HCT116 (cell line): ENCODE measurements at regions not wholly inside any gene's neighbourhood (a gene's known extent, or its start where the extent isn't known, plus 50 kb on each side); places are given as distances from the start of the nearest gene placed in this dataset.

Experiments
- ATAC-seq: fragments of 200-7000 bp; cut with Tn5 transposase; 2 replicates; pipeline ENCODE4 v1.9.1; 2020; ENCODE audit warnings: mild to moderate bottlenecking, moderate library complexity
- BruUV-seq: library from RNA; stranded (reverse); fragments of 400-500 nt; replicated peaks from 2 replicates; lab custom pipeline; 2021; lab: Mats Ljungman, UMichigan
- CTCF ChIA-PET: fragments of 300-600 bp; sonication (Branson Sonifier 250); formaldehyde crosslinking; loops from one replicate; lab custom pipeline; 2021; ENCODE audit warnings: antibody characterized with exemption; lab: Charles Lee
- POLR2A ChIA-PET: fragments of 300-600, 350-600 bp; sonication (Branson Sonifier 250); formaldehyde crosslinking; loops from one replicate; lab custom pipeline; 2021; ENCODE audit warnings: antibody characterized with exemption; lab: Charles Lee
- RAD21 ChIA-PET, 2 experiments: fragments of 300-600 bp; sonication (Branson Sonifier 250); formaldehyde crosslinking; loops; one replicate each; lab custom pipeline; 2023; ENCODE audit warnings: low total read pairs in 2 of 2; ENCODE audit not compliant: uncharacterized antibody in 2 of 2, unreplicated experiment in 2 of 2, low non-redundant PET in 1 of 2; lab: Charles Lee
- DNase-seq: peaks from one replicate; pipeline ENCODE4 v3.0.0-alpha.2; 2010; ENCODE audit warnings: low read depth, low spot score
- H2AFZ ChIP-seq: fragments of 200-600 bp; shearing (Covaris generic), sonication (generic); 2 replicates; pipeline ENCODE4 v1.6.1; 2017; ENCODE audit warnings: low read depth, mixed run types, mixed read lengths, antibody characterized with exemption, low read length; ENCODE audit not compliant: poor library complexity, severe bottlenecking
- H3K27ac ChIP-seq: 2 replicates; pipeline ENCODE4 v1.5.1; 2012; ENCODE audit warnings: low read depth, low read length
- H3K27me3 ChIP-seq: fragments of 200-600 bp; sonication (generic); 2 replicates; pipeline ENCODE4 v1.6.1; 2016; ENCODE audit warnings: mixed run types, low read length, mixed read lengths; ENCODE audit not compliant: insufficient read depth
- H3K36me3 ChIP-seq, 2 experiments: fragments of 200-500 bp in 1 of 2; fragments of 200-600 bp in 1 of 2; sonication (Bioruptor generic) in 1 of 2; sonication (generic) in 1 of 2; 2 replicates each; pipeline versions ENCODE4 v1.5.1 to v1.6.1; 2014 to 2016; ENCODE audit warnings: low read length in 2 of 2, inconsistent platforms in 1 of 2, mixed read lengths in 1 of 2, mixed run types in 1 of 2; ENCODE audit not compliant: insufficient read depth in 2 of 2, control insufficient read depth in 1 of 2
- H3K4me1 ChIP-seq, 2 experiments: fragments of 200-600 bp in 1 of 2; sonication (generic) in 1 of 2; 2 replicates each; pipeline versions ENCODE4 v1.5.1 to v1.6.1; 2012 to 2017; ENCODE audit warnings: low read length in 2 of 2, inconsistent platforms in 1 of 2, mild to moderate bottlenecking in 1 of 2, mixed read lengths in 1 of 2, mixed run types in 1 of 2, moderate library complexity in 1 of 2; ENCODE audit not compliant: insufficient read depth in 2 of 2, control insufficient read depth in 1 of 2
- H3K4me2 ChIP-seq: fragments of 200-600 bp; sonication (generic); 2 replicates; pipeline ENCODE4 v1.6.1; 2017; ENCODE audit warnings: mixed run types, low read length, mixed read lengths
- H3K4me3 ChIP-seq, 2 experiments: fragments of 200-600 bp in 1 of 2; sonication (generic) in 1 of 2; replicated peaks in 1 of 2; 2 replicates each; pipeline ENCODE4 v1.5.1; 2011 to 2016; ENCODE audit warnings: low read length in 2 of 2, control low read depth in 1 of 2, low read depth in 1 of 2, mild to moderate bottlenecking in 1 of 2, mixed read lengths in 1 of 2, mixed run types in 1 of 2
- H3K79me2 ChIP-seq: fragments of 200-600 bp; sonication (generic); 2 replicates; pipeline ENCODE4 v1.6.1; 2017; ENCODE audit warnings: mild to moderate bottlenecking, mixed run types, low read length, moderate library complexity, mixed read lengths; ENCODE audit not compliant: insufficient read depth
- H3K9ac ChIP-seq: fragments of 200-600 bp; sonication (generic); 2 replicates; pipeline ENCODE4 v1.6.1; 2016; ENCODE audit warnings: low read length, mixed read lengths
- H3K9me2 ChIP-seq: fragments of 200-600 bp; sonication (generic), shearing (Covaris generic); 2 replicates; pipeline ENCODE4 v1.6.1; 2017; ENCODE audit warnings: mixed run types, mild to moderate bottlenecking, moderate library complexity; ENCODE audit not compliant: insufficient read depth
- H3K9me3 ChIP-seq, 2 experiments: fragments of 200-500 bp in 1 of 2; fragments of 200-600 bp in 1 of 2; sonication (Bioruptor generic) in 1 of 2; sonication (generic) in 1 of 2; 2 replicates each; pipeline ENCODE4 v1.6.1; 2014 to 2017; ENCODE audit warnings: low read length in 2 of 2, mixed read lengths in 2 of 2, inconsistent platforms in 1 of 2, low read depth in 1 of 2, mild to moderate bottlenecking in 1 of 2, mixed run types in 1 of 2, moderate library complexity in 1 of 2; ENCODE audit not compliant: control insufficient read depth in 1 of 2, insufficient read depth in 1 of 2
- H4K20me1 ChIP-seq: fragments of 200-600 bp; sonication (generic), shearing (Covaris generic); 2 replicates; pipeline ENCODE4 v1.6.1; 2017; ENCODE audit warnings: mixed run types, mild to moderate bottlenecking, moderate library complexity; ENCODE audit not compliant: insufficient read depth
- CBX3 ChIP-seq: IDR thresholded peaks from 2 replicates; pipeline ENCODE4 v1.6.1; 2012; ENCODE audit warnings: low read depth
- CEBPB ChIP-seq: IDR thresholded peaks from 2 replicates; pipeline ENCODE4 v1.6.1; 2012; ENCODE audit warnings: low read depth
- EGR1 ChIP-seq: IDR thresholded peaks from 2 replicates; pipeline ENCODE4 v1.6.1; 2012; ENCODE audit warnings: low read depth
- ELF1 ChIP-seq: IDR thresholded peaks from 2 replicates; pipeline ENCODE4 v1.6.1; 2012; ENCODE audit warnings: low read depth, borderline replicate concordance
- EZH2 ChIP-seq: fragments of 200-600 bp; sonication (generic); IDR thresholded peaks from 2 replicates; pipeline ENCODE4 v1.6.1; 2017; ENCODE audit warnings: antibody characterized with exemption, mixed run types
- EZH2phosphoT487 ChIP-seq: fragments of 200-600 bp; IDR thresholded peaks from 2 replicates; pipeline ENCODE4 v1.6.1; 2018; ENCODE audit warnings: antibody characterized with exemption, borderline replicate concordance
- FOSL1 ChIP-seq: IDR thresholded peaks from 2 replicates; pipeline ENCODE4 v1.6.1; 2012; ENCODE audit warnings: low read depth
- JUND ChIP-seq: IDR thresholded peaks from 2 replicates; pipeline ENCODE4 v1.6.1; 2012
- POLR2AphosphoS5 ChIP-seq: IDR thresholded peaks from 2 replicates; pipeline ENCODE4 v1.6.1; 2011; ENCODE audit warnings: mild to moderate bottlenecking, low read depth, low read length, moderate library complexity
- RAD21 ChIP-seq: IDR thresholded peaks from 2 replicates; pipeline ENCODE4 v1.6.1; 2012; ENCODE audit warnings: low read depth, mild to moderate bottlenecking
- SIN3A ChIP-seq: IDR thresholded peaks from 2 replicates; pipeline ENCODE4 v1.6.1; 2012; ENCODE audit warnings: low read depth
- SP1 ChIP-seq: IDR thresholded peaks from 2 replicates; pipeline ENCODE4 v1.6.1; 2012; ENCODE audit warnings: low read depth
- TCF7L2 ChIP-seq: IDR thresholded peaks from 2 replicates; pipeline ENCODE4 v1.7.0; 2011; ENCODE audit warnings: borderline replicate concordance, inconsistent platforms; ENCODE audit not compliant: insufficient read depth, insufficient read length; ENCODE audit errors: extremely low read depth
- YY1 ChIP-seq: IDR thresholded peaks from 2 replicates; pipeline ENCODE4 v1.6.1; 2011; ENCODE audit warnings: low read length, low read depth, moderate library complexity, mild to moderate bottlenecking; ENCODE audit not compliant: insufficient replicate concordance; ENCODE audit errors: extremely low read depth
- ZFX ChIP-seq: fragments of 450-650 bp; IDR thresholded peaks from 2 replicates; pipeline ENCODE4 v1.6.1; 2017
- ZNF274 ChIP-seq: fragments of 200-500 bp; sonication (Bioruptor generic); IDR thresholded peaks from 2 replicates; pipeline ENCODE4 v1.6.1; 2014; ENCODE audit warnings: mild to moderate bottlenecking, low read depth, low read length, inconsistent platforms
- intact Hi-C: fragments of 100-400 bp; cut with micrococcal nuclease; formaldehyde crosslinking; loops from 2 replicates; pipeline ENCODE4 v1.10.0; 2022
- TF ChIP-seq, protein P1 (sequence below): IDR thresholded peaks from 2 replicates; pipeline ENCODE4 v1.6.1; 2012
- TF ChIP-seq, protein P2 (sequence below): IDR thresholded peaks from 2 replicates; pipeline ENCODE4 v1.6.1; 2012; ENCODE audit warnings: low read depth
- TF ChIP-seq, protein P3 (sequence below), 3 experiments: fragments of 200-600 bp in 1 of 3; sonication (generic) in 1 of 3; IDR thresholded peaks in 2 of 3; conservative IDR thresholded peaks in 1 of 3; 2 replicates each; pipeline ENCODE4 v1.5.1; 2012 to 2017; ENCODE audit warnings: low read depth in 2 of 3, low read length in 2 of 3, antibody characterized with exemption in 1 of 3, borderline replicate concordance in 1 of 3, control low read depth in 1 of 3, mild to moderate bottlenecking in 1 of 3, mixed read lengths in 1 of 3, mixed run types in 1 of 3, moderate library complexity in 1 of 3; ENCODE audit not compliant: insufficient read depth in 1 of 3
- TF ChIP-seq, protein P4 (sequence below): IDR thresholded peaks from 2 replicates; pipeline ENCODE4 v1.6.1; 2012

DNA sequence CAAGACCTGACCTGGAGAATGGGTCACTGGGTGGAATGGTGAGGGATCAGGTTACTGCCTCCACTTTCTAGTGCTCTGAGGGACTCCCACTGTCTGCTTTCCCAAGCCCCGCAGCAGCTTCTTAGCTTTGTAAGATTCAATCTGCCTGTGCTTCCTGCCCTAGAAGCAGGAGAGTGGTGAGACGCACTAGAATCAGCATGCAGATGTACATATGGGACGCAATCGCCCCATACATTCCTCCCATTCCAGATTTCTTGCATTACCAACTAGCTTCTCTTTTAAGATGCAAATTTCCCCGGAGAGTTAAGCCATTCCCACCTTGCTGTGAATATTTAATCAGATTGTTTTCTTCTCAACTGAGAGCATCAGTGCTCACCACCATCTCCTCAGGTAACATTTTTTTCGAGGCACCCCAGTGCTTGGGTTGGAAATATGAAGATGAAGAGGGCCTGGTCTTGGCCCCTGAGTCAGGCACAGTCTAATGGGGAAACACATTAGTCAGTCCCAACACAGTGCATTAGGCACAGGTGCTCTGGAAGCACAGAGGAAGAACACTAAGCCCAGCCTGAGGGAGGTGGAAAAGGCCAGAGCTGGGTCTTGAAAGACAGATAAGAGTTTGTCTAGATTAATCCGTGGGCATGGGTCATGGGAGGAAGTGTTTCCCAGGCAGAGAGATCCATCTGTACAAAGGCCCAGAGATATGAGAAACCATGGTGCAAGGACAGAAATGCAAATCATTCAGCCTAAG is 66.7 kb upstream of the PRPS1 start:
- TF ChIP-seq EZH2, result no peak
- no peak for TF ChIP-seq EZH2phosphoT487
- TF ChIP-seq ZFX, result no peak
- TF ChIP-seq TCF7L2, result no peak
- no peak for TF ChIP-seq ELF1
- no peak for TF ChIP-seq SP1
- TF ChIP-seq CBX3, result no peak
- TF ChIP-seq, protein P1, sequence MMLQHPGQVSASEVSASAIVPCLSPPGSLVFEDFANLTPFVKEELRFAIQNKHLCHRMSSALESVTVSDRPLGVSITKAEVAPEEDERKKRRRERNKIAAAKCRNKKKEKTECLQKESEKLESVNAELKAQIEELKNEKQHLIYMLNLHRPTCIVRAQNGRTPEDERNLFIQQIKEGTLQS, result no peak
- no peak for TF ChIP-seq SIN3A
- TF ChIP-seq JUND, result no peak
- TF ChIP-seq, protein P2, sequence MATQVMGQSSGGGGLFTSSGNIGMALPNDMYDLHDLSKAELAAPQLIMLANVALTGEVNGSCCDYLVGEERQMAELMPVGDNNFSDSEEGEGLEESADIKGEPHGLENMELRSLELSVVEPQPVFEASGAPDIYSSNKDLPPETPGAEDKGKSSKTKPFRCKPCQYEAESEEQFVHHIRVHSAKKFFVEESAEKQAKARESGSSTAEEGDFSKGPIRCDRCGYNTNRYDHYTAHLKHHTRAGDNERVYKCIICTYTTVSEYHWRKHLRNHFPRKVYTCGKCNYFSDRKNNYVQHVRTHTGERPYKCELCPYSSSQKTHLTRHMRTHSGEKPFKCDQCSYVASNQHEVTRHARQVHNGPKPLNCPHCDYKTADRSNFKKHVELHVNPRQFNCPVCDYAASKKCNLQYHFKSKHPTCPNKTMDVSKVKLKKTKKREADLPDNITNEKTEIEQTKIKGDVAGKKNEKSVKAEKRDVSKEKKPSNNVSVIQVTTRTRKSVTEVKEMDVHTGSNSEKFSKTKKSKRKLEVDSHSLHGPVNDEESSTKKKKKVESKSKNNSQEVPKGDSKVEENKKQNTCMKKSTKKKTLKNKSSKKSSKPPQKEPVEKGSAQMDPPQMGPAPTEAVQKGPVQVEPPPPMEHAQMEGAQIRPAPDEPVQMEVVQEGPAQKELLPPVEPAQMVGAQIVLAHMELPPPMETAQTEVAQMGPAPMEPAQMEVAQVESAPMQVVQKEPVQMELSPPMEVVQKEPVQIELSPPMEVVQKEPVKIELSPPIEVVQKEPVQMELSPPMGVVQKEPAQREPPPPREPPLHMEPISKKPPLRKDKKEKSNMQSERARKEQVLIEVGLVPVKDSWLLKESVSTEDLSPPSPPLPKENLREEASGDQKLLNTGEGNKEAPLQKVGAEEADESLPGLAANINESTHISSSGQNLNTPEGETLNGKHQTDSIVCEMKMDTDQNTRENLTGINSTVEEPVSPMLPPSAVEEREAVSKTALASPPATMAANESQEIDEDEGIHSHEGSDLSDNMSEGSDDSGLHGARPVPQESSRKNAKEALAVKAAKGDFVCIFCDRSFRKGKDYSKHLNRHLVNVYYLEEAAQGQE, result no peak
- TF ChIP-seq RAD21, result no peak
- TF ChIP-seq ZNF274, result no peak
- TF ChIP-seq, protein P3, sequence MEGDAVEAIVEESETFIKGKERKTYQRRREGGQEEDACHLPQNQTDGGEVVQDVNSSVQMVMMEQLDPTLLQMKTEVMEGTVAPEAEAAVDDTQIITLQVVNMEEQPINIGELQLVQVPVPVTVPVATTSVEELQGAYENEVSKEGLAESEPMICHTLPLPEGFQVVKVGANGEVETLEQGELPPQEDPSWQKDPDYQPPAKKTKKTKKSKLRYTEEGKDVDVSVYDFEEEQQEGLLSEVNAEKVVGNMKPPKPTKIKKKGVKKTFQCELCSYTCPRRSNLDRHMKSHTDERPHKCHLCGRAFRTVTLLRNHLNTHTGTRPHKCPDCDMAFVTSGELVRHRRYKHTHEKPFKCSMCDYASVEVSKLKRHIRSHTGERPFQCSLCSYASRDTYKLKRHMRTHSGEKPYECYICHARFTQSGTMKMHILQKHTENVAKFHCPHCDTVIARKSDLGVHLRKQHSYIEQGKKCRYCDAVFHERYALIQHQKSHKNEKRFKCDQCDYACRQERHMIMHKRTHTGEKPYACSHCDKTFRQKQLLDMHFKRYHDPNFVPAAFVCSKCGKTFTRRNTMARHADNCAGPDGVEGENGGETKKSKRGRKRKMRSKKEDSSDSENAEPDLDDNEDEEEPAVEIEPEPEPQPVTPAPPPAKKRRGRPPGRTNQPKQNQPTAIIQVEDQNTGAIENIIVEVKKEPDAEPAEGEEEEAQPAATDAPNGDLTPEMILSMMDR (IDR thresholded peaks at IDR 0.05 in 2 of 3, conservative IDR thresholded peaks at IDR 0.05 in 1 of 3; ENCODE audit: borderline replicate concordance in 1 of 3, insufficient read depth in 1 of 3, low read depth in 2 of 3, low read length in 2 of 3), result no peak
- no peak for TF ChIP-seq POLR2AphosphoS5
- TF ChIP-seq, protein P4, sequence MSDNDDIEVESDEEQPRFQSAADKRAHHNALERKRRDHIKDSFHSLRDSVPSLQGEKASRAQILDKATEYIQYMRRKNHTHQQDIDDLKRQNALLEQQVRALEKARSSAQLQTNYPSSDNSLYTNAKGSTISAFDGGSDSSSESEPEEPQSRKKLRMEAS, result no peak
- no peak for TF ChIP-seq EGR1
- TF ChIP-seq FOSL1, result no peak
- TF ChIP-seq YY1, result no peak
- TF ChIP-seq CEBPB, result no peak
- TF ChIP-seq, all 23 proteins: peak for 0
- POLR2A ChIA-PET, result no interaction called here
- Histone ChIP-seq H3K9me3 (no peaks in the 10 kb centered on the region), H3K27ac (no peak overlapping the region), H3K79me2 (no peaks in the 10 kb centered on the region), H3K27me3 (no peaks in the 10 kb centered on the region), H3K36me3 (no peaks in the 10 kb centered on the region), H3K4me3 (no peak overlapping the region), H3K9me2 (no peaks in the 10 kb centered on the region), H4K20me1 (no peaks in the 10 kb centered on the region), H3K4me1 (peaks cover 3 to 6% of the 10 kb centered on the region in 2 experiments; a peak in 2 of 4 replicates), H3K4me2 (no peak overlapping the region), H3K9ac (no peak overlapping the region), H2AFZ (no peak overlapping the region)
- RAD21 ChIA-PET, result no interaction called here
- ATAC-seq (no peak), DNase-seq (no peak)
- CTCF ChIA-PET, result no interaction called here
- BruUV-seq, result no TSS peak
- intact Hi-C loops, result no loop called here
